OCI-LY7 (cell line): ENCODE measurements at regions not wholly inside any gene's neighbourhood (a gene's known extent, or its start where the extent isn't known, plus 50 kb on each side); places are given as distances from the start of the nearest gene placed in this dataset.

ENCODE experiments used
- EZH2phosphoT487 ChIP-seq: fragments of 200-600 bp; sonication (generic); IDR thresholded peaks from 2 replicates; pipeline ENCODE4 v1.6.1; 2018; ENCODE audit warnings: low read depth, borderline replicate concordance, mild to moderate bottlenecking, mixed run types, antibody characterized with exemption, low read length, moderate library complexity, mixed read lengths
- TF ChIP-seq, protein P1 (sequence below): fragments of 200-600 bp; sonication (generic); conservative IDR thresholded peaks from 2 replicates; pipeline ENCODE4 v1.5.1; 2014; ENCODE audit warnings: mild to moderate bottlenecking, antibody characterized with exemption, low read length, moderate library complexity, mixed read lengths

DNA sequence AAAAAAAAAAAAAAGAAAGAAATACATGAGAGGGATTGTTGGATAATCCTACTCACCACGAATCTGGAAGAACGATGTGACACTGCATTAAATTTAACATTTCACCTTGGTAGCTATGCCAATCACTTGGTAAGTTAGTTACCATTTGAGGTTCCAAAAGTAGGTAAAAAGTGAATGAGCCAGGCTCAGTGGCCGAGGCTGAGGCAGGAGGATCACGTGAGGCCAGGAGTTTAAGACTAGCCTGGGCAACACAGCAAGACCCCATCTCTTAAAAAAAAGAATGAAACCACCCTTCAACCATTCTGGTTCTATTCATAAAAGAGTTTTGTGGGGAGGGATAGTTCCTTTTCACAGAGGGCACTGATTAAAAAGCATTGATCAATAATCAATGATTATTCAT, 133.6 kb downstream of the ADSS2 start:
- TF ChIP-seq, protein P1, sequence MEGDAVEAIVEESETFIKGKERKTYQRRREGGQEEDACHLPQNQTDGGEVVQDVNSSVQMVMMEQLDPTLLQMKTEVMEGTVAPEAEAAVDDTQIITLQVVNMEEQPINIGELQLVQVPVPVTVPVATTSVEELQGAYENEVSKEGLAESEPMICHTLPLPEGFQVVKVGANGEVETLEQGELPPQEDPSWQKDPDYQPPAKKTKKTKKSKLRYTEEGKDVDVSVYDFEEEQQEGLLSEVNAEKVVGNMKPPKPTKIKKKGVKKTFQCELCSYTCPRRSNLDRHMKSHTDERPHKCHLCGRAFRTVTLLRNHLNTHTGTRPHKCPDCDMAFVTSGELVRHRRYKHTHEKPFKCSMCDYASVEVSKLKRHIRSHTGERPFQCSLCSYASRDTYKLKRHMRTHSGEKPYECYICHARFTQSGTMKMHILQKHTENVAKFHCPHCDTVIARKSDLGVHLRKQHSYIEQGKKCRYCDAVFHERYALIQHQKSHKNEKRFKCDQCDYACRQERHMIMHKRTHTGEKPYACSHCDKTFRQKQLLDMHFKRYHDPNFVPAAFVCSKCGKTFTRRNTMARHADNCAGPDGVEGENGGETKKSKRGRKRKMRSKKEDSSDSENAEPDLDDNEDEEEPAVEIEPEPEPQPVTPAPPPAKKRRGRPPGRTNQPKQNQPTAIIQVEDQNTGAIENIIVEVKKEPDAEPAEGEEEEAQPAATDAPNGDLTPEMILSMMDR: no peak
- no peak for TF ChIP-seq EZH2phosphoT487
